ENCODE measurements at regions not wholly inside any gene's neighbourhood (a gene's known extent, or its start where the extent isn't known, plus 50 kb on each side); places are given as distances from the start of the nearest gene placed in this dataset.

DNA sequence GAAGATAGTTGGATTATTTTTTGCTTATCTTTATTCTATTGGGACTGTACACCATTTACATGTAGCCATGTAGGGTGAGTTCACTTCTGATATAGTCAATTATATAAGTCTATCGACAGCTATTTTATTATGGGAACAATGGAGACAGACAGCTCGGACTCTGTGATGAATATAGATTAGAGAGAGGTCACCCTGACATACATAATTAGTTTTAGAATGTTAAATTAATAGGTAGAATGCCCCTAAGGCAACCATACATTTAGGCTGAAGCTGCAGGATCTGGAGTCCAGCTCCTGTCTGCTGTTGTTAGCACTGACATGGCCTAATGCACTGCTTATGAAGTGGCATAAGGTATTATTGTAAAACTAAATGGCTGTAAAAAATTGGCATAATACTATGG, 700.8 kb downstream of the MAT2B start:
- TF ChIP-seq, protein P1, sequence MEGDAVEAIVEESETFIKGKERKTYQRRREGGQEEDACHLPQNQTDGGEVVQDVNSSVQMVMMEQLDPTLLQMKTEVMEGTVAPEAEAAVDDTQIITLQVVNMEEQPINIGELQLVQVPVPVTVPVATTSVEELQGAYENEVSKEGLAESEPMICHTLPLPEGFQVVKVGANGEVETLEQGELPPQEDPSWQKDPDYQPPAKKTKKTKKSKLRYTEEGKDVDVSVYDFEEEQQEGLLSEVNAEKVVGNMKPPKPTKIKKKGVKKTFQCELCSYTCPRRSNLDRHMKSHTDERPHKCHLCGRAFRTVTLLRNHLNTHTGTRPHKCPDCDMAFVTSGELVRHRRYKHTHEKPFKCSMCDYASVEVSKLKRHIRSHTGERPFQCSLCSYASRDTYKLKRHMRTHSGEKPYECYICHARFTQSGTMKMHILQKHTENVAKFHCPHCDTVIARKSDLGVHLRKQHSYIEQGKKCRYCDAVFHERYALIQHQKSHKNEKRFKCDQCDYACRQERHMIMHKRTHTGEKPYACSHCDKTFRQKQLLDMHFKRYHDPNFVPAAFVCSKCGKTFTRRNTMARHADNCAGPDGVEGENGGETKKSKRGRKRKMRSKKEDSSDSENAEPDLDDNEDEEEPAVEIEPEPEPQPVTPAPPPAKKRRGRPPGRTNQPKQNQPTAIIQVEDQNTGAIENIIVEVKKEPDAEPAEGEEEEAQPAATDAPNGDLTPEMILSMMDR (IDR thresholded peaks at IDR 0.05; ENCODE audit: low read depth, low read length) = no peak
- DNase-seq (ENCODE audit: extremely low read depth, low read depth) = no peak

DNA sequence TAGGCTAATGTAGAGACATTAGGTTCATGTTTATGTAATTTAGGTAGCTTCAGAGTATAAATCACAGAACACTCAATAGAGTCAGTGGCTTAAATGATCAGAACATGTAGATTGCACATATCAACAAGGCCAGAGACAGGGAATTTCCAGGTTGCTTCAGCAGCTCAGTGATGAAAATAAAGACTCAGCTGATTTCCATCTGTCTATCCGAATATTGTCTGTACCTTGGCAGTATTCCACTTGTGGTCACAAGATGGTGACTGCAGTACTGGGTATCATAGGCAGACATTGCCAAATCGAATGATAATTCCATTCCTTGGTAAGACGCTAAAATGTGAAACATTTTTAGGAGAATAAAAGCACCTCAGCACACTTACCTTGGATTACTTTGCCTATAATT, 702.2 kb downstream of the MAT2B start:
- no peak for DNase-seq (ENCODE audit: extremely low read depth, low read depth)

GRCh38 chr5:164210491-164210890, 705.1 kb downstream of the MAT2B start:
- no peak for DNase-seq (ENCODE audit: extremely low read depth, low read depth)
- TF ChIP-seq, protein P1 (IDR thresholded peaks at IDR 0.05; ENCODE audit: low read depth, low read length) = no peak

More for the DNA sequence above, 702.2 kb downstream of the MAT2B start:
- TF ChIP-seq, protein P1 (IDR thresholded peaks at IDR 0.05; ENCODE audit: low read depth, low read length) = no peak

DNA sequence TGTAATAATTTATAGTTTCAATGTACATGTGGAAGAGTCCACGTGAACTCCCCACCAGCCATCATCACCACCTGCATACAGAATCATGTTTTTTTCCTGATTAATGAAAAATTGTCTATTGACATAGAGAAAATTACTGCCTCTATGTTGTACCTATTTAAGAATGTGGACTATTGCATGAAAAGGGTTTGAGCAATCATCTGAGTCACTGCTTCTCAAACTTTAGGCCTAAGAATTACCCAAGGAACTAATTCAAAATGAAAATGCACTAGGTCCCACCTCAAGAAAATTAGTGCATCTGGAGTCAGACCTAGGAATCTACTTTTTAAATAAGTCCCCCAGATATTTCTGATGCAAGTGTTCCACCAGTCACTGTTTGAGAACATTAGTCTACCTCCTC, 709.3 kb downstream of the MAT2B start:
- TF ChIP-seq, protein P1 (IDR thresholded peaks at IDR 0.05; ENCODE audit: low read depth, low read length) = no peak
- no peak for DNase-seq (ENCODE audit: extremely low read depth, low read depth)

DNA sequence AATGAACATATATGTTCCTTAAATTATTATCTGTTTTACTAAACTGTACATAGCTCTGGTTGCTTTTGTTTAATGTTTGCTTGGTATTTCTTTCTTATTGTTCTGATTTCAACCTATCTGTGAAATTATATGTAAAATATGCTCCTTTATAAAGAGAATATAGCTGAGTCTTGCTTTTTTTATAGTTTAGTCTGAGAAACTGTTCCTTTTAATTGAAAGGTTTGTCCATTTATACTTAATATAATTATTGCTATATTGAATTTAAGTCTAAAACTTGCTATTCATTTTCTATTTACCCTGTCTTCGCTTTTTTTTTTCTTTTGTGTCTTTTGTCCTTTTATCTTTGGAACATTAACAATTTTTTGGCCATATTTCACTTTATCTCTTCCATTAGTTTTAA, 712.0 kb downstream of the MAT2B start:
- no peak for DNase-seq (ENCODE audit: extremely low read depth, low read depth)
- TF ChIP-seq, protein P1 (IDR thresholded peaks at IDR 0.05; ENCODE audit: low read depth, low read length) = no peak

DNA sequence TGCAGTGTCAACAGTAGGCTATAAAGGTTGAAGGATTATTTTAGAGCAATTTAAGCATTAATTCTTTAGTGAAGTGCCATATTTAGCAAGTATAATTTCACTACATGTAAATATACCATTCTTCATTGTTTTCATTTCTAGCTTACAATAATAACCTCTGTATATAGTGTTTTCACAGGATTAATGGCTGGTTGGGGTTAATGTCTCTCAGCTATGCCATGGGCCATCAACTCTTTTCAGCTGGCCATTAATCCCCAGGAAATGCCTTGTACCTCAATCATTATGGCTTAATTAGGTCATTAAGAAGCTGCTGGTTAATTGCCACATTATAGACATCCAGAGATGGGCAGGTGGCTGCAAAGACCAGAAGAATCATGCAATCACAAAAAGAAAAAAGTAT, 715.1 kb downstream of the MAT2B start:
- DNase-seq (ENCODE audit: extremely low read depth, low read depth) = no peak
- TF ChIP-seq, protein P1 (IDR thresholded peaks at IDR 0.05; ENCODE audit: low read depth, low read length) = no peak

- no peak for DNase-seq (ENCODE audit: extremely low read depth, low read depth)
- TF ChIP-seq, protein P1 (IDR thresholded peaks at IDR 0.05; ENCODE audit: low read depth, low read length) = no peak
These were observed 718.8 kb downstream of the MAT2B start for GRCh38 chr5:164224236-164224635.
